IMR-90 (cell line): ENCODE measurements at regions not wholly inside any gene's neighbourhood (a gene's known extent, or its start where the extent isn't known, plus 50 kb on each side); places are given as distances from the start of the nearest gene placed in this dataset.

Source experiments
- ATAC-seq: fragments of 200-7000 bp; cut with Tn5 transposase; 2 replicates; pipeline ENCODE4 v1.9.1; 2020; ENCODE audit warnings: low read depth, mild to moderate bottlenecking, moderate library complexity
- BruUV-seq: library from RNA; stranded (reverse); fragments of 400-500 nt; replicated peaks from 2 replicates; lab custom pipeline; 2021; lab: Mats Ljungman, UMichigan
- CTCF ChIA-PET: fragments of 300-600 bp; formaldehyde crosslinking; extraction: SDS; loops from one replicate; lab custom pipeline; 2021; ENCODE audit warnings: antibody characterized with exemption; lab: Yijun Ruan, JAX
- POLR2A ChIA-PET: fragments of 300-600 bp; sonication (Branson Sonifier 250); formaldehyde crosslinking; loops from one replicate; lab custom pipeline; 2022; ENCODE audit warnings: antibody characterized with exemption; ENCODE audit not compliant: unreplicated experiment; lab: Charles Lee
- DNase-seq: peaks from one replicate; pipeline ENCODE4 v3.0.0; 2013
- H2AFZ ChIP-seq: replicated peaks from 2 replicates; pipeline ENCODE3; 2013; ENCODE audit warnings: low read length, mild to moderate bottlenecking; ENCODE audit not compliant: poor library complexity
- H2AK5ac ChIP-seq: 2 replicates; pipeline ENCODE4 v1.6.1; 2013; ENCODE audit warnings: low read depth, low read length, inconsistent platforms
- H2AK9ac ChIP-seq: replicated peaks from 2 replicates; pipeline ENCODE3; 2013; ENCODE audit warnings: mild to moderate bottlenecking, low read depth, low read length, moderate library complexity; ENCODE audit not compliant: poor library complexity
- H2BK120ac ChIP-seq: 2 replicates; pipeline ENCODE4 v1.6.1; 2013; ENCODE audit warnings: low read depth, low read length, inconsistent platforms
- H2BK15ac ChIP-seq: 3 replicates; pipeline ENCODE4 v1.6.1; 2013; ENCODE audit warnings: low read depth, low read length, inconsistent platforms
- H2BK20ac ChIP-seq: 2 replicates; pipeline ENCODE4 v1.6.1; 2013; ENCODE audit warnings: low read depth, mild to moderate bottlenecking, inconsistent platforms, low read length, moderate library complexity
- H2BK5ac ChIP-seq: 2 replicates; pipeline ENCODE4 v1.6.1; 2013; ENCODE audit warnings: mild to moderate bottlenecking, low read depth, low read length, inconsistent platforms; ENCODE audit not compliant: poor library complexity, severe bottlenecking
- H3K14ac ChIP-seq: replicated peaks from 2 replicates; pipeline ENCODE4 v1.6.1; 2013; ENCODE audit warnings: low read depth, low read length, inconsistent platforms
- H3K18ac ChIP-seq: 2 replicates; pipeline ENCODE4 v1.6.1; 2013; ENCODE audit warnings: low read depth, low read length, control low read depth
- H3K23ac ChIP-seq: 2 replicates; pipeline ENCODE4 v1.6.1; 2013; ENCODE audit warnings: low read depth, low read length, inconsistent platforms
- H3K27ac ChIP-seq: 2 replicates; pipeline ENCODE4 v1.5.1; 2013; ENCODE audit warnings: mild to moderate bottlenecking, control low read depth, low read length; ENCODE audit not compliant: insufficient read depth
- H3K27me3 ChIP-seq: 2 replicates; pipeline ENCODE4 v1.6.1; 2013; ENCODE audit warnings: low read length; ENCODE audit not compliant: control insufficient read depth, insufficient read depth
- H3K36me3 ChIP-seq: 2 replicates; pipeline ENCODE4 v1.6.1; 2013; ENCODE audit warnings: low read length, mixed read lengths; ENCODE audit not compliant: control insufficient read depth, insufficient read depth
- H3K4ac ChIP-seq: 2 replicates; pipeline ENCODE4 v1.6.1; 2013; ENCODE audit warnings: low read depth, low read length, inconsistent platforms
- H3K4me1 ChIP-seq: 2 replicates; pipeline ENCODE4 v1.6.1; 2013; ENCODE audit warnings: low read length, mixed read lengths; ENCODE audit not compliant: control insufficient read depth, insufficient read depth
- H3K4me2 ChIP-seq: 2 replicates; pipeline ENCODE4 v1.6.1; 2013; ENCODE audit warnings: low read depth, mild to moderate bottlenecking, control low read depth, low read length, moderate library complexity
- H3K4me3 ChIP-seq: 2 replicates; pipeline ENCODE4 v1.5.1; 2013; ENCODE audit warnings: low read depth, mild to moderate bottlenecking, control low read depth, low read length, moderate library complexity; ENCODE audit not compliant: insufficient read depth
- H3K56ac ChIP-seq: 2 replicates; pipeline ENCODE4 v1.6.1; 2013; ENCODE audit warnings: low read length, inconsistent platforms; ENCODE audit not compliant: insufficient read depth; ENCODE audit errors: extremely low read depth
- H3K79me1 ChIP-seq, 2 experiments: 2 replicates each; pipeline ENCODE4 v1.6.1; 2013; ENCODE audit warnings: low read length in 2 of 2, inconsistent platforms in 1 of 2, low read depth in 1 of 2
- H3K9ac ChIP-seq: 2 replicates; pipeline ENCODE4 v1.6.1; 2013; ENCODE audit warnings: low read depth, low read length, control low read depth
- H3K9me1 ChIP-seq: 2 replicates; pipeline ENCODE4 v1.6.1; 2013; ENCODE audit warnings: low read length, inconsistent platforms; ENCODE audit not compliant: insufficient read depth
- H3K9me3 ChIP-seq: 2 replicates; pipeline ENCODE4 v1.6.1; 2013; ENCODE audit warnings: low read length; ENCODE audit not compliant: control insufficient read depth, insufficient read depth
- H4K20me1 ChIP-seq: 2 replicates; pipeline ENCODE4 v1.6.1; 2013; ENCODE audit warnings: low read length, inconsistent platforms; ENCODE audit not compliant: insufficient read depth
- H4K5ac ChIP-seq: 2 replicates; pipeline ENCODE4 v1.6.1; 2013; ENCODE audit warnings: mild to moderate bottlenecking, low read depth, low read length, control low read depth
- H4K8ac ChIP-seq, 2 experiments: 2 replicates each; pipeline ENCODE4 v1.6.1; 2013; ENCODE audit warnings: low read depth in 2 of 2, low read length in 2 of 2, control low read depth in 1 of 2, inconsistent platforms in 1 of 2
- H4K91ac ChIP-seq: 2 replicates; pipeline ENCODE4 v1.6.1; 2013; ENCODE audit warnings: low read depth, low read length, inconsistent platforms; ENCODE audit not compliant: insufficient read depth
- BHLHE40 ChIP-seq: fragments of 150-350 bp; IDR thresholded peaks from 2 replicates; pipeline ENCODE4 v1.6.1; 2016; ENCODE audit warnings: mild to moderate bottlenecking, low read depth, low read length
- CHD1 ChIP-seq: IDR thresholded peaks from 2 replicates; pipeline ENCODE4 v1.6.1; 2012; ENCODE audit warnings: low read depth, low read length, improper control_type of control experiment
- MAZ ChIP-seq: IDR thresholded peaks from 2 replicates; pipeline ENCODE4 v1.6.1; 2012; ENCODE audit warnings: low read depth, mild to moderate bottlenecking, low read length, improper control_type of control experiment, moderate library complexity, borderline replicate concordance
- NFE2L2 ChIP-seq: fragments of 150-350 bp; IDR thresholded peaks from 2 replicates; pipeline ENCODE4 v1.6.1; 2016; ENCODE audit warnings: low read depth, mild to moderate bottlenecking, low read length
- POLR2A ChIP-seq: IDR thresholded peaks from 2 replicates; pipeline ENCODE4 v1.6.1; 2012; ENCODE audit warnings: mild to moderate bottlenecking, low read depth, low read length
- RAD21 ChIP-seq: IDR thresholded peaks from 2 replicates; pipeline ENCODE4 v1.6.1; 2012; ENCODE audit warnings: low read length, improper control_type of control experiment
- RCOR1 ChIP-seq: IDR thresholded peaks from 2 replicates; pipeline ENCODE4 v1.6.1; 2012; ENCODE audit warnings: mild to moderate bottlenecking, low read length, improper control_type of control experiment; ENCODE audit not compliant: insufficient replicate concordance
- WGBS, 2 experiments: methylation state at CpG; one replicate each; pipeline versions ENCODE4 v1.1.5 to v1.1.7; 2013; ENCODE audit warnings: missing lambda C conversion rate in 2 of 2; ENCODE audit not compliant: insufficient read length in 1 of 2; ENCODE audit errors: extremely low coverage in 2 of 2; 5-methylcytosine and 5-hydroxymethylcytosine counted together
- dilution Hi-C: fragments of 300-500 bp; cut with HindIII; formaldehyde crosslinking; loops from one replicate; pipeline ENCODE4 v1.14.3; 2018; ENCODE audit warnings: low sequenced_read_pairs; ENCODE audit not compliant: unreplicated experiment
- in situ Hi-C: fragments of 300-500 bp; cut with MboI; formaldehyde crosslinking; loops from 3 replicates; pipeline ENCODE4 v1.14.3; 2019; ENCODE audit warnings: low sequenced_read_pairs, inconsistent platforms, mixed read lengths
- intact Hi-C: fragments of 100-400 bp; cut with micrococcal nuclease; formaldehyde crosslinking; loops from 2 replicates; pipeline ENCODE4 v1.10.0; 2022

- no peaks in the 10 kb centered on the region for H3K79me1 ChIP-seq
- H2AFZ ChIP-seq = no peak overlapping the region
- no peaks in the 10 kb centered on the region for H3K36me3 ChIP-seq
- no peak overlapping the region for H4K5ac ChIP-seq
- H3K9ac ChIP-seq = no peak overlapping the region
- no peak for DNase-seq
- TF ChIP-seq CHD1 (no peak), POLR2A (no peak), RCOR1 (no peak), RAD21 (no peak), NFE2L2 (no peak), MAZ (no peak), BHLHE40 (no peak)
- intact Hi-C loops = no loop called here
- dilution Hi-C loops = no loop called here
- no peak overlapping the region for H2BK120ac ChIP-seq
- no peaks in the 10 kb centered on the region for H4K20me1 ChIP-seq
- H3K27ac ChIP-seq = no peak overlapping the region
- H3K27me3 ChIP-seq = no peaks in the 10 kb centered on the region
- H3K4me1 ChIP-seq = no peaks in the 10 kb centered on the region
- H4K8ac ChIP-seq = no peak overlapping the region
- H3K56ac ChIP-seq = no peak overlapping the region
- ChIA-PET POLR2A (no interaction called here), CTCF (no interaction called here)
- H3K4me3 ChIP-seq = no peak overlapping the region
- in situ Hi-C loops = no loop called here
- no peak overlapping the region for H3K4ac ChIP-seq
- H3K9me3 ChIP-seq = peaks cover 4% of the 10 kb centered on the region
- no peak overlapping the region for H3K18ac ChIP-seq
- H2BK15ac ChIP-seq = no peak overlapping the region
- no peaks in the 10 kb centered on the region for H3K9me1 ChIP-seq
- H3K4me2 ChIP-seq = no peak overlapping the region
- no peak overlapping the region for H2BK5ac ChIP-seq
- no peak for ATAC-seq
- H2AK9ac ChIP-seq = no peak overlapping the region
- H3K14ac ChIP-seq = no peak overlapping the region
- H4K91ac ChIP-seq = no peak overlapping the region
- no peak overlapping the region for H3K23ac ChIP-seq
- BruUV-seq = no TSS peak
- no peak overlapping the region for H2AK5ac ChIP-seq
- no peak overlapping the region for H2BK20ac ChIP-seq
- no CpG with 5 or more reads among the region's 1 CpG for WGBS, 2 experiments
Observed at GRCh38 chr3:96538186-96538585, 276.2 kb upstream of the EPHA6 start.
